ENCODE measurements at regions not wholly inside any gene's neighbourhood (a gene's known extent, or its start where the extent isn't known, plus 50 kb on each side); places are given as distances from the start of the nearest gene placed in this dataset.

DNA sequence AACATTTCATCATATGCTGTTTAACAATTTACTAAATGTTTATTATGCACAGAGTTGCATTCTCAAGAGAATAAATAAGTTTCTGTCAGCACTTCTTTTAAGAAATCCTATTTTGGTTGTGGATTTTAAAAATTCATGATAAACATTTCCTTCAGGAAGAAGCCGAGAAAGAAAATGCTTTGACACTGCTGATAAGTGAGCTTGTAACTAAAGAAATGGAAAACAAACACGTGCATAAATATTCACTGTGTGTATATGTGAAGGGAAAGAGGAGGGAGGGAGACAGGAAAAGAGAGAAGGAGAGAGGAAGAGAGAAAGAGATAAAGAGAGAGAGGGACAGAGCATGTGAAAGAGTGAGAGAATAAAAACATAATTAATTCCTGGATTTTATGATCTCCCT lies 1165.0 kb downstream of the DIAPH3 start:
- H3K27ac ChIP-seq = no peak overlapping the region
- no peak for DNase-seq (ENCODE audit: low spot score)
- H3K4me3 ChIP-seq = no peak overlapping the region
- TF ChIP-seq, protein P1, sequence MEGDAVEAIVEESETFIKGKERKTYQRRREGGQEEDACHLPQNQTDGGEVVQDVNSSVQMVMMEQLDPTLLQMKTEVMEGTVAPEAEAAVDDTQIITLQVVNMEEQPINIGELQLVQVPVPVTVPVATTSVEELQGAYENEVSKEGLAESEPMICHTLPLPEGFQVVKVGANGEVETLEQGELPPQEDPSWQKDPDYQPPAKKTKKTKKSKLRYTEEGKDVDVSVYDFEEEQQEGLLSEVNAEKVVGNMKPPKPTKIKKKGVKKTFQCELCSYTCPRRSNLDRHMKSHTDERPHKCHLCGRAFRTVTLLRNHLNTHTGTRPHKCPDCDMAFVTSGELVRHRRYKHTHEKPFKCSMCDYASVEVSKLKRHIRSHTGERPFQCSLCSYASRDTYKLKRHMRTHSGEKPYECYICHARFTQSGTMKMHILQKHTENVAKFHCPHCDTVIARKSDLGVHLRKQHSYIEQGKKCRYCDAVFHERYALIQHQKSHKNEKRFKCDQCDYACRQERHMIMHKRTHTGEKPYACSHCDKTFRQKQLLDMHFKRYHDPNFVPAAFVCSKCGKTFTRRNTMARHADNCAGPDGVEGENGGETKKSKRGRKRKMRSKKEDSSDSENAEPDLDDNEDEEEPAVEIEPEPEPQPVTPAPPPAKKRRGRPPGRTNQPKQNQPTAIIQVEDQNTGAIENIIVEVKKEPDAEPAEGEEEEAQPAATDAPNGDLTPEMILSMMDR (IDR thresholded peaks at IDR 0.05) = no peak

DNA sequence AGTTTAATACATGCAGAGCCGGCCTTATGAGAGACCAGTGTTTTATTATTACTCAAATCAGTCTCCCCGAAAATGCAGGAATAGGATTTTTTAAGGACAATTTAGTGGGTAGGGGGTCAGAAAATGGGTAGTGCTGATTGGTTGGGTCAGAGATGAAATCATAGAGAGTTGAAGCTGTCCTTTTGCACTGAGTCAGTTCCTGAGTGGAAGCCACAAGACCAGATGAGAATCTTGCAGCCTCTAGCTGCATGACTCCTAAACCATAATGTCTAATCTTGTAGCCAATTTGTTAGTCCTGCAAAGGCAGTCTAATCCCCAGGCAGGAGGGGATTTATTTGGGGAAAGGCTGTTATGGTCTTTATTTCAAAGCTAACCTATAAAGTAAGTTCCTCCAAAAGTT lies 1163.9 kb downstream of the DIAPH3 start:
- no peak for DNase-seq (ENCODE audit: low spot score)
- H3K4me3 ChIP-seq = no peak overlapping the region
- no peak overlapping the region for H3K27ac ChIP-seq
- TF ChIP-seq, protein P1 (IDR thresholded peaks at IDR 0.05) = no peak

DNA sequence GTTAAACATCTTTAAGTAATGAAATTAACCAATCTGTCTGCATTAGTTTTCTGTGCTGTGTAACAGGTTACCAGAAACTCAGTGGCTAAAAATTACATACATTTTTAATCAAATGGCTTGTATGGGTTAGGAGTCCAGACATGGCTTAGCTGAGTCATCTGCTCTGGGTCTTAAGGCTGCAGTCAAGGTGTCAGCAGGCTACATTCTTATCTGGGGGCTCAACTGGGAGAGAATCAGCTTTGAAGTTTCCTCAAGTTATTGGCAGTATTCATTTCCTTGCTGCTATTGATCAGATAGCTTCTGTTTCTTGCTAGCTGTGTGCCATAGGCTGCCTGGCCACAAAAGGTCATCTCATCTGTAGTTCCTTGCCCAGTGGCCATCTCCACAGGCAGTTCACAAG lies 1163.0 kb downstream of the DIAPH3 start:
- H3K4me3 ChIP-seq = no peak overlapping the region
- no peak overlapping the region for H3K27ac ChIP-seq
- DNase-seq (ENCODE audit: low spot score) = no peak
- TF ChIP-seq, protein P1 (IDR thresholded peaks at IDR 0.05) = no peak

DNA sequence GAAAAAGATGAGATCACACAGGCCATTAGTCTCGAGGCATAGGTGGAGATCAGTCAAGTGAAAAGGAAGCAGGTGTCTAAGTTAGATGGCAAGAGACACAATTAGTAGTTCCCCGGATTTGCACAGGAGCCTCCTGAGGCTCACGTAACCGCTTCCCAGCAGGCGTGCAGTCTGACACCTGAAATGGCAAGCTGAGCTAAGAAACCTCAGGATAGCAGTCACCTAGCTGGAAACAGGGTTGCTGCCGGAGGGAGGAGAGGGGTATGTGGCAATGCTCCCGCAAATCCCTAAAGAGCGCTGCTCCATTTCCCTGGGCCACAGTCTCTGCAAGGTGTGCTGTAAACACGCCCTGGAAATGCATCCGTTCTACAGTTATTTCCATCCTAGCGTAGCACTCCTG lies 1151.0 kb downstream of the DIAPH3 start:
- TF ChIP-seq, protein P1 (IDR thresholded peaks at IDR 0.05) = no peak
- Histone ChIP-seq H3K27ac (no peak overlapping the region), H3K4me3 (no peak overlapping the region)
- no peak for DNase-seq (ENCODE audit: low spot score)

DNA sequence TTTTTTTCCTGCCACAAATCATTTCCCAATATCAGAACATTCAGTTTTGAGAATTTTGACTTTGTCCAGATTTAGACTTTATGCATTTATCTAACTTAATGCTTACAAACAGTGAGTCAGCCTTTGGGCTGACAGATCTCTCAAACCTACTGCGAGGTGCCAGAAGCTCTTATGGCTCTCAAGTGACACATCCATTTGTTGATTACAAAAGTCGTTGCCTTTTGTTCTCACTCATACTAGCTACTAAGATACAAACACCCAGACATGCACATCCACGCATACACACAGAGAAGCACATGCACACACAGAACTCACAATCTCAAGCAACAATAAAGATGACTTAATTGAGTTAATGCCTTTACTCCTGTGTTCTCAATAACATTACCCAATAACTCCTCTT lies 1147.5 kb downstream of the DIAPH3 start:
- no peak overlapping the region for H3K4me3 ChIP-seq
- DNase-seq (ENCODE audit: low spot score) = no peak
- TF ChIP-seq, protein P1 (IDR thresholded peaks at IDR 0.05) = no peak
- no peak overlapping the region for H3K27ac ChIP-seq

DNA sequence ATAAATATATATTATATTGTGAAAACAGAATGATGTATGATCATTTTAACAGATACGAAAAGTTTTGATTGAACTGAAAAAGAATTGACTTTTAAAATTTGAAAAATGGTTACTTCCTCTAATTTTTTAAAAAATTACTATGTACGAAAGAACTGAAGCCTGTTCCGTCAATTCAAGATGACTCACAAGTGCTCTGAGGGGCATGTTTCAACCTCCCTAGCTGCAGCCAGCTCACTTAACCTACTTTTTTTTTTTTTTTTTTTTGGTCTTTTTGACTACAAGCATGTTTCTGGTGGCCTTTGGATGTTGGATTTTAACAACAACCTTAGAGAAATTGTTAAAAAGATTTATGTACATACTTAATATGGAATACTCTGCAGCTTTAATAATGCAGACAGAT lies 1139.3 kb downstream of the DIAPH3 start:
- no peak for DNase-seq (ENCODE audit: low spot score)
- Histone ChIP-seq H3K4me3 (no peak overlapping the region), H3K27ac (no peak overlapping the region)
- TF ChIP-seq, protein P1 (IDR thresholded peaks at IDR 0.05) = no peak

DNA sequence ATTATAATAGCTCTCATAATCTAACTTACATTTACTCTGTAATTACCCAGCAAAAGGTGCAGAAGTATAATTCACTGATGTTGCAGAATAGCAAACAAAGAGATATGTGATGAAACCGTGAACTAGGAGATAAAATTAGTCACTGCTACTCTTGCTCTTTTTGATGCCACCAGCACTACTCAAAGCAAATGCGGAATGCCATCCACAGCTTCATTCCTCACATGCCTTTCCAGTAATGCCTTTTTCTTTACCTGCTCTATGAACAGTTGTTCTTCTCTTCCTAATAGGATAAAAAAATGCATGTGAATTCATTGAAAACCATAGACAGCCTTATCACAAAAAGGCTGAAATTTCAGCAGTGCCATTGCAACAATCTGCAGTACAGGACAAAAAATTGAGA lies 1129.5 kb downstream of the DIAPH3 start:
- TF ChIP-seq, protein P1 (IDR thresholded peaks at IDR 0.05) = no peak
- Histone ChIP-seq H3K4me3 (no peak overlapping the region), H3K27ac (no peak overlapping the region)
- DNase-seq (ENCODE audit: low spot score) = no peak
